Astrocyte (in vitro differentiated cells and primary cell): ENCODE measurements at regions not wholly inside any gene's neighbourhood (a gene's known extent, or its start where the extent isn't known, plus 50 kb on each side); places are given as distances from the start of the nearest gene placed in this dataset.

Experiments
- CTCF ChIP-seq: IDR thresholded peaks from 2 replicates; pipeline ENCODE4 v1.5.1; 2011; ENCODE audit warnings: low read depth, mild to moderate bottlenecking, inconsistent platforms, low read length, moderate library complexity; ENCODE audit not compliant: insufficient read depth
- EZH2 ChIP-seq: IDR thresholded peaks from 2 replicates; pipeline ENCODE4 v1.6.1; 2012; ENCODE audit warnings: mild to moderate bottlenecking, low read length, inconsistent platforms; ENCODE audit not compliant: insufficient read depth

- TF ChIP-seq CTCF, result no peak
- TF ChIP-seq EZH2, result no peak
Observed at GRCh38 chr7:146002431-146003078, 114.0 kb upstream of the CNTNAP2 start.
